OCI-LY7 (cell line): ENCODE measurements at regions not wholly inside any gene's neighbourhood (a gene's known extent, or its start where the extent isn't known, plus 50 kb on each side); places are given as distances from the start of the nearest gene placed in this dataset.

Experiments
- EZH2phosphoT487 ChIP-seq: fragments of 200-600 bp; sonication (generic); IDR thresholded peaks from 2 replicates; pipeline ENCODE4 v1.6.1; 2018; ENCODE audit warnings: low read depth, borderline replicate concordance, mild to moderate bottlenecking, mixed run types, antibody characterized with exemption, low read length, moderate library complexity, mixed read lengths
- TF ChIP-seq, protein P1 (sequence below): fragments of 200-600 bp; sonication (generic); conservative IDR thresholded peaks from 2 replicates; pipeline ENCODE4 v1.5.1; 2014; ENCODE audit warnings: mild to moderate bottlenecking, antibody characterized with exemption, low read length, moderate library complexity, mixed read lengths

DNA sequence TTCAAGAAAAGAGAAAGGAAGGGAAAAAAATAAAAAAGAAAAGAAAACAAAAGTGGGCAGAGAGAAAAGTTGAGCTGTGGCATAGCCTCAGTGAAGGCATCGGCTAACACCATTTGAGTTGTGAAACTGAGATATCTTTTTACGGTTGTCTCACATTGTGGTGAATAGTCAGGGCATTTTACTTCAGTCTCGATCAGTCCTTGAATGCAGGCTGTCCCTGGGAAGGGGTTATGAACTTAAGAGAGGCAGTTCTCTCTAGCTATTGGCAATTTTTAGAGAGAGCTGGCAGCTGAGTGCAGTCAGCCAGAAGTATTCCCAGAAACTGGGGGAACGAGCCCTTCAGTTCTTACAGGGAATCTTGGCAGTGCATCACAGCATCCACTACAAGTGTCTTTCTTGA, 93.5 kb upstream of the SLC6A14 start:
- TF ChIP-seq, protein P1, sequence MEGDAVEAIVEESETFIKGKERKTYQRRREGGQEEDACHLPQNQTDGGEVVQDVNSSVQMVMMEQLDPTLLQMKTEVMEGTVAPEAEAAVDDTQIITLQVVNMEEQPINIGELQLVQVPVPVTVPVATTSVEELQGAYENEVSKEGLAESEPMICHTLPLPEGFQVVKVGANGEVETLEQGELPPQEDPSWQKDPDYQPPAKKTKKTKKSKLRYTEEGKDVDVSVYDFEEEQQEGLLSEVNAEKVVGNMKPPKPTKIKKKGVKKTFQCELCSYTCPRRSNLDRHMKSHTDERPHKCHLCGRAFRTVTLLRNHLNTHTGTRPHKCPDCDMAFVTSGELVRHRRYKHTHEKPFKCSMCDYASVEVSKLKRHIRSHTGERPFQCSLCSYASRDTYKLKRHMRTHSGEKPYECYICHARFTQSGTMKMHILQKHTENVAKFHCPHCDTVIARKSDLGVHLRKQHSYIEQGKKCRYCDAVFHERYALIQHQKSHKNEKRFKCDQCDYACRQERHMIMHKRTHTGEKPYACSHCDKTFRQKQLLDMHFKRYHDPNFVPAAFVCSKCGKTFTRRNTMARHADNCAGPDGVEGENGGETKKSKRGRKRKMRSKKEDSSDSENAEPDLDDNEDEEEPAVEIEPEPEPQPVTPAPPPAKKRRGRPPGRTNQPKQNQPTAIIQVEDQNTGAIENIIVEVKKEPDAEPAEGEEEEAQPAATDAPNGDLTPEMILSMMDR: no peak
- no peak for TF ChIP-seq EZH2phosphoT487
